Astrocyte (in vitro differentiated cells and primary cell): ENCODE measurements at regions not wholly inside any gene's neighbourhood (a gene's known extent, or its start where the extent isn't known, plus 50 kb on each side); places are given as distances from the start of the nearest gene placed in this dataset.
"Not testable (repeated sequence)": the region's sequence is repeated elsewhere in the genome, so short reads cannot be mapped to it uniquely, and the experiment has no call there.

Experiments used
- CTCF ChIP-seq: IDR thresholded peaks from 2 replicates; pipeline ENCODE4 v1.5.1; 2011; ENCODE audit warnings: low read depth, mild to moderate bottlenecking, inconsistent platforms, low read length, moderate library complexity; ENCODE audit not compliant: insufficient read depth
- EZH2 ChIP-seq: IDR thresholded peaks from 2 replicates; pipeline ENCODE4 v1.6.1; 2012; ENCODE audit warnings: mild to moderate bottlenecking, low read length, inconsistent platforms; ENCODE audit not compliant: insufficient read depth

GRCh38 chr2:111294699-111295098 is 174.0 kb downstream of the BCL2L11 start:
- TF ChIP-seq CTCF, EZH2: not testable (repeated sequence)
